Amniotic epithelial cell (primary cell): ENCODE measurements at regions not wholly inside any gene's neighbourhood (a gene's known extent, or its start where the extent isn't known, plus 50 kb on each side); places are given as distances from the start of the nearest gene placed in this dataset.
A peak's percentile ranks its signal among the peaks of the same experiment; 100 is the strongest.

Experiments
- DNase-seq: peaks from one replicate; pipeline ENCODE4 v3.0.0-alpha.2; 2010; ENCODE audit warnings: low read depth

GRCh38 chr4:167475951-167476350 is 241.7 kb upstream of the SPOCK3 start:
- no peak for DNase-seq

DNA sequence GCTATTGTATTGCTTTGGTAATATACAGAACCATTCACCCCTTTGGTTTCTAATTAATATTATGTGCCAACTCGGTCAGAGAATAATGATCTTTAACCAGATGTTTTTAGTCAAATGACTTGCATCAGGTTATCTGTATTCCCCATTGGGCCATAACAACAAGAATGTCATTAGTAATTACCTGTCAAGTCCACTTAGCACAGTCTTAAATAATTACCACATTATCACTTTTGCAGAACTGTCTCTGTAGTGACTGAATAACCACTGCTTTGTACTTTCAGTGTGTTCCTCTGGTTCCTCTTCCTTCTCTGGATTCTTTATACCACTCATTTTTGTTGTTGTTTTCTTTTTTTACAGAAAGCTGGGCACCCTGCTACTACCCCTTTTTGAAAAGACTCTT is 257.7 kb upstream of the SPOCK3 start:
- DNase-seq = no peak

GRCh38 chr4:167509551-167509950 is 275.3 kb upstream of the SPOCK3 start:
- no peak for DNase-seq

GRCh38 chr4:167524091-167524490 is 289.8 kb upstream of the SPOCK3 start:
- DNase-seq = no peak

- DNase-seq = no peak
These were observed 303.5 kb upstream of the SPOCK3 start for GRCh38 chr4:167537761-167538160.

- DNase-seq = no peak
These were observed 307.0 kb upstream of the SPOCK3 start for GRCh38 chr4:167541286-167541685.

- no peak for DNase-seq
These were observed 310.1 kb upstream of the SPOCK3 start for GRCh38 chr4:167544391-167544790.

GRCh38 chr4:167550021-167550420 is 315.7 kb upstream of the SPOCK3 start:
- DNase-seq = no peak

DNA sequence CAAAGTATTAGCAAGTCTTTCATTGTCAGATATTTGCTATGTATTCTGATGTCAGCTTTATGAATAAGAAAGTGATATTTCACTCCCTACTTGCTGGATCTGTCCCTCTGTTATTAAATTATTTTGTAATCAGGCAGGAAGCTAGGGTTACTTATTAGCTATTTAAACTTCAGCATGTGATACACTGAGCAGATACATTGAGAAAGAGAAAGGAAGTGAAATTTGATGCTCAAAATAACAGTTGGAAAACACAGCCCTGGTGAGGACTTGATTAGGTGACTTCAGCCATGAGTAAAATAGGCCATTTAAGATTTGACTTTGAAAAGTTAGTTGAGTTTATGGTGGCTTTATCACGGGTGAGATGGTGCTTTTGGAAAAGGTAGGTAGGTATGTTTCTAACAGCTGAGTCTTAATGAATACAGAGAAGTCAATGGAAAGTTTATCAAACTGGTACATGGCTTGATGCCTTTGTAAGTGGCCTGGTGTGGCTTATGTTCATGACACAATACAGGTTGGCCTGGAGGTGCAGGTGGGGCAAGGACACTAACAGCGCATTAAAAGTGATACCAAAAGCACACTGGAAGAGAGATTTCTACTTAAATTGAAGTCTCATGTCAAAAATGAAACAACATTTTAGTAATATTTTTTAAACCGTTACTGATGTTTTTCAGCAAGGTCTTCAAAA is 321.2 kb upstream of the SPOCK3 start:
- no peak for DNase-seq

GRCh38 chr4:167578906-167579305 is 344.6 kb upstream of the SPOCK3 start:
- DNase-seq = no peak

- DNase-seq = no peak
These were observed 347.2 kb upstream of the SPOCK3 start for GRCh38 chr4:167581449-167581965.

- DNase-seq = no peak
These were observed 353.1 kb upstream of the SPOCK3 start for GRCh38 chr4:167587361-167587760.

GRCh38 chr4:167595898-167596297 is 361.6 kb upstream of the SPOCK3 start:
- DNase-seq = no peak

DNA sequence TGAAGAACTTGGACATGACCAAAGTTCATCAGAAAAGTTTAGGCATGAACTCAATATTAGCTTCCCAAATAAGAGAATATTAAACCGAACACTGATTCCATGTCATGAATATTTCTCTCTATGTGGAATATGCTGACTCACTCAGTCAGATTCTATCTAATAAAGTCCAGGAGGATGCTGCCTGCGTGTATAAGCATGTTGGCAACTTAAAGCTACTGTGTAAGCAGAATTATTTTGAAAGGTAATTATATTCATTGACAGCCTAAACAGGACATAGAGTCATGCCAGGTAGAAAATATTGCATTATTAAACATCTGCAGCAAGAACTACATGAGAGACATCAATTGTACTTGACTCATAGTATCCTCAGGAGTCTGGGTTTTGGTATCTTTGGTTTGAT is 367.9 kb upstream of the SPOCK3 start:
- DNase-seq = no peak

DNA sequence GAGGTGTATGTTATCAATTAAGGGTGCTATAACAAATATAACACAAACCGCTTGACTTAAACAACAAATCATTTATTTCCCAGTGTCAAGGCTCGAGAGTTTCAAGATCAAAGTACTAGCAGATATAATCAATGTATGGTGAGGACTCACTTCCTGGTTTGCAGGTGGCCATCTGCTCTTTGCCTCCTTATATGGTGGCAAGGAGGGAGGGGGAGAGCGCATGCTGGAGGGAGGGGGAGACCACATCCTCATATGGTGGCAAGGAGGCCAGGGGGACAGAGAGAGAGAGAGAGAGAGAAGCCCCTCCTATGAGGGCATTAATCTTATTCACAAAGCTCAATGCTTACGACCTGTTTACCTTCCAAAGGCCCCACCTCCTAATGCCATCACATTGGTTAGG is 372.3 kb upstream of the SPOCK3 start:
- no peak for DNase-seq

DNA sequence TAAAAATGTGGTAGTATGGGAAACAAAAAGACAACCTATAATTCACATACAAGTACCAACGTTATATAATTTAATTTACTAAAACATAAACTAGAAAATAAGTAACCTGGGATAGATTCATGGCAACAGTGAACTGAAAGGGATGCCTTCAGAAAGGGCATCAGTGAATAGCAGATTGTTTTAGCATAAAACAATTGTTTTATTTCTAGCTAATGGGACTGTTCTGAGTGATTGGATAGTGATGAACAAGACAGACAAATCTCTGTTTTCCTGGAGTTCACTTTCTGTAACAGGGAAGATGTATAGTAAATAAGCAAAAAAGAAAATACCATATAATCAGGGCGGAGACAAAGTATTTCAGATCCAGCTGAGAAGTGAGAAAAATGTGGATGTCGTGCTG is 379.1 kb upstream of the SPOCK3 start:
- no peak for DNase-seq

DNA sequence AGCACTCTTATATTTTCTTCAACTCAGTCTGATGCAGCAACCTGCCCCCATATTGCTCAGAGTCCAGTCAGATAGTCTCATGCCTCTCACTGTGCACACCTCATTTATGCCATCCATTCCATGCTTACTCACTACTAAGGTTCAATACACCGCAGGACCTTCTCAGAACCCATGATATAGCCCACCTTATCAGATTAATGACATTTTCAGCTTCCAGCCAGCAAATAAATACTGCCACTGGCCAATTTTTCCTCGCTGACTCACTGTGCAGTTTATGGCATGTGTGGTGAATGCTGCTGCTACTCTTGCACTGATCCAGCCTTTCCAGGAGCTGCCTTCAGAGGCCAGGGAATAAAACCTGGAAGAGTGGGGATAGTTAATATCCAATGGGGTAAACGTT is 380.6 kb upstream of the SPOCK3 start:
- DNase-seq = peak; percentile 57

DNA sequence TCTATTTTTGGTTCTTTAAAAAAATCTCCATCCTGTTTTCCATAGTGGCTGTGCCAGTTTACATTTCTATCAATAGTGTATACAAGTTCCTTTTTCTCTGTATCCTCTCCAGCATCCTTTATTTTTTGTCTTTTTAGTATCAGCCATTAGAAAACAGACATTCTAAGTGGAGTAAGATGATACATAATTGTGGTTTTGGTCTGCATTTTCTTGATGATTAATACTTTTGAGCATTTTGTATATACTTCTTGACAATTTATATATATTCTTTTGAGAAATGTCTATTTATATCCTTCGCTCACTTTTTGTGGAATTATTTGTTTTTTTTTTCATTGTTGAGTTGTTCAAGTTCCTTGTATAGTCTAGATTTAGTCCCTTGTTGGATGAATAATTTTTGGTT is 382.2 kb upstream of the SPOCK3 start:
- peak; percentile 15 for DNase-seq

DNA sequence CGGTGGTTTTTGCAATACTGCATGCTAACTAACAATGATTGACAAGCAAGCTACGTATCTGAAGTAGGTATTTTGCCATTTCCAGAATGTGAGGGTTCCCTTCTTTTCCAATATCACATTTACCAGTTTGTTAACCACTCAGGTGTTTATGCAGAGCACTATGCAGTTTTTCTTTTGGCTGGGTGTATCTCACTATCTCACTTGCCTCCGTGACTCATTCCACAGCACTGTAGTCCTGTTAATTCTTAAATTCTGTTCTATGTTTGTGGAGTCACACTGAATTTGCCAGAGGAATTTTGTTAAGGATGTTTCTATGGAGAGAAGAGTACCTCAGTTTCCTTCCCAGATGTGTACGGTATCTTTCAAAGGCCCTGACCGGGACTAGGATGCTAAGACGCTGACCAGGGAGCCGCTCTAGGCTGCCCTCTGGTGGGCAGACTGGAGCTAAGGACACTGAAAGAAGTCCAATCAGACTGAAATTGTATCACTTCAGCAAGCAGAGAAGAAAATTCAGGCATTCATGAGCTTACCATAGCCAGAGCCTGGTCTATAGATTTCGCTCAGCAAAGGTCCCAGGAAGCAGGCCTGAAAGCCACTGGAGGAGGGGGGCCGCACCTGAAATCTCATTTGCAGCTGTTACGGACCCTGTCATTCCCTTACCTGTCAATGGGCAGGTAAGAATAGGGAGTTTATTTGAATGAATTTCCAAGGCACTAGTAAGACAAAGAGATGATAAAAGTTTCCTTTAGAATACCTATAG is 388.4 kb upstream of the SPOCK3 start:
- peak; percentile 47 for DNase-seq

DNA sequence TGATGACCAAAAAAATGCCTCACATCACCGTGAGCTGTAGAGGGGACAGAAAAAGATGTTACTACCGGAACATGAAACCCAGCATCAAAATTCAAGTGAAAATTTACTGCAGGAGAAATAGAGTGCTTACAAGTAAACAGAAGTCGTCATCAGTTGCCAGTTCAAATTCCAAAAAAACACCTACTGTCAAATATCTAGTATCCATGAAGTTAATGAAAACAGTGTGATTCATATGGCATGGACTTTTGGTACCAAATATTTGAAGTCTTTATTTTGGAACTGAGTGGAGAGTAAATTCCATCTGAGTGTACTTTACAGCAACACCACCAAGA is 388.9 kb upstream of the SPOCK3 start:
- no peak for DNase-seq

GRCh38 chr4:167629272-167629671 is 395.0 kb upstream of the SPOCK3 start:
- no peak for DNase-seq

DNA sequence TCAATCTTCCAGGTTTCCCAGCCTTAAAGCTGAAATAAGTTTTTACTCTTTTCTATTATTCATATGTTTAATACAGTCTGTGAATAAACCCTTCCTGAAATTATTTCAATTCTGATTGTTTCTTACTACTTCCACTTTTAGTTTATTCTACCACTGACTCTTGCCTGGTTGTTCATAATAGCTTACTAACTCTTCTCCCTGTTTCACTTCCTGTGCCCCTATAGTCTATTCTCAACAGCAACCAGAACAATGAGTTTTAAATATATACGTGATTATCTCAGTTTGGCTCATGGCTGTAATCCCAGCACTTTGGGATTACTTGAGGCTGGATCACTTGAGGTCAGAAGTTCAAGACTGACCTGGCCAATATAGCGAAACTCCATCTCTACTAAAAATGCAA is 408.0 kb upstream of the SPOCK3 start:
- DNase-seq = no peak

DNA sequence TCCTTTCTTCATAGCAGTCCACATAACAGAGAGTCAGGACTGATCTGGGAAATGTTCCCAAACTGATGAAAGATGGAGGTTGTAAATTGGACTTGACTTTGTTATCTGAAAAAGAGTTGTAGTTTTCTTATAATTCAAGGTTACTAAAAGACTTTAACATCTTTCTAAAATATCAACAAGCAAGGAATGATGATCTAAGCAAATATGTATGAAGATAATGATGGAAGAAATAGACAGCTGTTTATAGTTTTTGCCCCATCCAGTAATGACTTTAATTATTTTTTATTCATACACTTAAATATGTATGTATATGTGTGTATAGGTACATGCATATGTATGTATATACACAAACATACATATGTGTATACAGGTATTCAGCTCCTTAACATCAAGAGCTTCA is 411.1 kb upstream of the SPOCK3 start:
- no peak for DNase-seq

DNA sequence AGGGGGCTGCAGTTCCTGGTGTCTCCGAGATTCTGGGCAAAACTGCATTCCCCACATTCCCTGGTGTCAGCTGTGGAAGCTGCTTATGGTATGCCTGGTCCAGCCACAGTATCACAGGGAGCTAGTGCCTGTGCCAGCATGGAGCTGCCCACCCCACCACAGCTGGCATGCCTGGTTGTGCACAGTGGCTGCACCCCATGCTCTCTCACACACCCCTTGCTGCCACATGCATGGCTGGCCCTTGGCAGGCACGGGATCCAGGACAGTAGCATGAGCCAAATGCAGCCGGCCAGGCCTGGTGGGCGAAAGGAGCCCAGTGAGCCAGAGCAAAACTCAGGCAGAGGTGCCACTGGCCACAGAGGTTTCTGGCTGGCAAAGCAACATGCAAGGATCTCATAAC is 418.0 kb upstream of the SPOCK3 start:
- DNase-seq = no peak
